GM21619 (cell line): ENCODE measurements at regions not wholly inside any gene's neighbourhood (a gene's known extent, or its start where the extent isn't known, plus 50 kb on each side); places are given as distances from the start of the nearest gene placed in this dataset.

ENCODE experiments used
- ATAC-seq: cut with Tn5 transposase; IDR thresholded peaks from one replicate; pipeline ENCODE4 v1.9.1; 2021; ENCODE audit not compliant: unreplicated experiment

DNA sequence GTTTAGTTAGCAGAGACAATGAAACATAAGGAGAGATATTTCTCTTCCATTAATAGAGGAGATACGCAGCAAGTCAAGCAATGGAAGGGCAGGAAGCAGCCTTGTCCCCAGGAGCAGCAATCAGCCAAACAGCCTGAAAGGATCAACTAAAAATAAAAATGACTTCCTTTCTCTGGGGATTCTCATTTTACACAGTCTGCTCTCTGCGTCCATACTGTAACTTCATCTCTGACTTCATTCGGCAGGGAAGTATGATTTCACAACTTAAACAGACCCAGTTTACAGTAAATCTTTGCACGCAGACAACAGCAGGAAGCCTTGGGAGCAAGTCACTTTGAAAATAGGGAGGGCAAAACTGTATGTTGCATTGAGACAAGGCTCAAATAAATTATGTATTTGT, 826.7 kb downstream of the DIAPH3 start:
- no peak for ATAC-seq

GRCh38 chr13:59340151-59340550, 823.6 kb downstream of the DIAPH3 start:
- no peak for ATAC-seq

GRCh38 chr13:59340581-59340980, 823.1 kb downstream of the DIAPH3 start:
- no peak for ATAC-seq

DNA sequence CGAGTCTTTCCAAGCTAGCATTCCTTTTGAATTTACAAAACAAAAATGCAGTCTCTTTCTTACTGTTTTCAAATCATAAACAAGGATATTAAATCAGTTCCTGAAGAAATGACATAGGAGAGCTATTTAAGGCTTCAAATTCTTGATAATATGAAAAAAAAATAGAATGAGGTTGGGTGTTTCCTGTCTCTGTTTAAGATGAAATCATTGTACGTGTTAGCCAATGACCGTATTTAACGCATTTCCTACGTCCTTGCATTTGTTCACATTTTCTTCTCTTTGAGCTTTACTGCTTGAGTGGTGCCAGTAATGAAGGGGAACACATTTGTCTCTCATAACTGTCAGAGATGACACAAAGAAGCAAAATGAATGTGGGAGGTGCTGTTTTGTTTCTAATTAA, 821.3 kb downstream of the DIAPH3 start:
- ATAC-seq, result no peak

- no peak for ATAC-seq
Measured at GRCh38 chr13:59343132-59343531, 820.6 kb downstream of the DIAPH3 start.

DNA sequence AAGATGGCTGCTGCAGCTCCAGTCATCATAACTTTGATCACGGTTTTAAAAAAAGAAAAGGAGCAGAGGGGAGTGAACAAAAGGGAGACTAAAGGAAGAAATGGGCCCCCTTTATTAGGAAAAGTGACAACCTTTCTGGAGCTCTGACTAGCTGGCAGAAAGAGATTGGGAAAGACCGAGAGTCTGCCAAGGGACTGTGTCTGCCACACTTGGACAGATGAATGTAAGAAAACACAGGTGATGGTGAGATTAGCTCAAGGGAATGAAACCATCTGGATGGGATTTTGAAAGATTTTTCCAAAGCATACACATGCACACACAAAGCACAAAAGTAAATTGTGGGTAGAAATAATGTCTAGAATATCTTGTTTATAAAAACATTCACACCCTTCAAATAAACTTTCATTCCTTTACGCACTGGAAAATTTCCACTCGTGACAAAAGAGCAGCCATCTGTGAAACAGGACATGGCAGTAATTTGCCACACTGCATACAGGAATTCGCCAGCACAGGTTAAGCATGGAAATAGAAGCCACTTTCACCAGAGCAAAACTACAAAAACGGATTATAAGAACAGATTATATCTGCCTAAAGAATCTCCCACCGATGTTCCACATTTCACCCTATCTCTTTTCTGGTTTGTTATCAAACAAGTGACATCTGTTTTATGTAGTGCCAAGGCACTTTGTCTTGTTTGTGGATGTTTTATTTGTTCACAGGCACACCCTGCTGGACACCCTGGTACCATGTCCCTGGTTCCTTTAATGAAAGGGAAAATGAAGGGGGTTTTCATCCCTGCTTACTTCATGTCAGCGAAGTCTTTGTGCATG, 819.5 kb downstream of the DIAPH3 start:
- no peak for ATAC-seq

DNA sequence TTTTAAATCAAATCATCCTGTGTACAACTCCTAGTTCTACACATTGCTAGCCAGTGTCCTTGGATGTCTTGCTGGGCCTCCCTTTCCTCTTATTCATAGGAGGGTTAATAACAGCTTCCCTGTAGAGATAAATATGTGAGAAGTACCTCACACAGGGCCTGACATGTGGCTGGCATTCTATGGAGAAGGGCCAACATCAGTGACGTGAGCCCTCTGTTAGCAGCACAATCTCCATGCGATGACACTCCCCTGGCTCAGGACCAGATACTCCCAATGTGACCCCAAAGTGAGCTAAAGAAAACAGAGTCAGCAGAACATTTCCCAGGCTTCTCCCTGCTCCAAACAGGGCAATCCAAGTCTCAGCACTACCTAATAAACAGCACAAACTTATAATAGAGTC, 818.4 kb downstream of the DIAPH3 start:
- no peak for ATAC-seq

GRCh38 chr13:59346999-59347723, 816.6 kb downstream of the DIAPH3 start:
- ATAC-seq, result no peak

- ATAC-seq, result no peak
Measured at GRCh38 chr13:59348617-59349016, 815.1 kb downstream of the DIAPH3 start.

DNA sequence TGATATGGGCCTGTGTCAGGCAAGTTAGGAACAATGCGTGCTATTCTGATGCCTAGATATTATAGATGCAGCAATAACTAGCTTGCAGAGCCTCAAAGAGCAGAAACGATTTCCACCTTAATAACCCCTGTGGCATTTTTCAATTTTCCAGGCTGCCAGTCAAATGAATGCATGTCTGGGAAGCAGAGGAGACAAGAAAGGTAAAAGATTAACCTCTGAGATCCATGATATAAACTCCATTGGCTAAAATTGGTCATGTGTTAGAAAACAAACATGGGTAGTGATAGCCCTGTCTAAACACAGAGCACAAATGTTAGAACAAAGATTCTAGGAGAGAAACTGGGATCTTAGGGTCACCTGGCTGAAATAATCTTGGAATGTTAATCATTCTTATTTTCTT, 811.1 kb downstream of the DIAPH3 start:
- no peak for ATAC-seq

DNA sequence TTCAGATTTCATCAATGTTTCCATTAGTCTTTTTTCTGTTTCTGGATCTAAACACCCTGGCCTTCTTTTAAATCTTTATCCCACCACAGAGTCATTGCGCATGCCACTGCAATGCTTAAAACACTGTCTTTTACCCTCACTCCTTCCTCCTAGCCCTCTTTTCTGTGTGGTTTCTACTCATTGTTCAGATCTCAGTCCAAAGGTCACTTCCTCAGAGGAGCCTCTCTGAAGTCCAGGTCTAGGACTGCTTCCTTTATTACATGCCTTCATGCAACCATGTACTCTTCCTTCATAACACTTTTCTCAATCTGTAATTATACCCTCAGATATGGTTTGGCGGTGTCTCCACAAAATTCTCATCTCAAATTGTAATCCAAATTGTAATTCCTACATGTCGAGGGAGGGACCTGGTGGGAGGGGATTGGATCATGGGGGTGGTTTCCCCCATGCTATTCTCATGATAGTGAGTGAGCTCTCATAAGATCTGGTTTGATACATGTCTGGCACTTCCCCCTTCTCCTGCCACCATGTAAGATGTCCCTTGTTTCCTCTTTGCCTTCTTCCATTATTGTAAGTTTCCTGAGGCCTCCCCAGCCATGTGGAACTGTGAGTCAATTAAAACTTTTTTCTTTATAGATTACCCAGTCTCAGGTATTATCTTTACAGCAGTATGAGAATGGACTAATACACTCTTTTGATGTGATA, 808.9 kb downstream of the DIAPH3 start:
- no peak for ATAC-seq

DNA sequence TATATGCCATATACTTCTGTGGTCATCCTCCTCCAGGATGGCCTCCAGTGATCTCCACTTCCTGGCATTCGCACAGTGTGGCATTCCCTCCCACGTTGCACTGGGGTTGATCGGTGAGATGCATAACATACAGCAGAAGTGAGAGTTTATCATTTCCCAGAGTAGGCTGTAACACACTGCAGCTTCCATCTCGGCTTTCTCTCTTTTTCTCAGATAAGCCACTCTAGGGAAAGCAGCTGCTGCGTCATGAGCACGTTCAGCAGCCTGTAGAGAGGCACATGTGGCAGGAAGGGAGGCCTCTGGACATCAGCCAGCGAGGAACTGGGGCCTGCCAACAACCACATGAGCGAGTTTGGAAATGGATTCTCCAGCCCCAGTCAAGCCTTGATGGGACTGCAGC, 807.1 kb downstream of the DIAPH3 start:
- ATAC-seq, result no peak

GRCh38 chr13:59358014-59358413, 805.7 kb downstream of the DIAPH3 start:
- ATAC-seq, result no peak

GRCh38 chr13:59360108-59360507, 803.6 kb downstream of the DIAPH3 start:
- no peak for ATAC-seq

GRCh38 chr13:59360916-59361315, 802.8 kb downstream of the DIAPH3 start:
- ATAC-seq, result no peak

DNA sequence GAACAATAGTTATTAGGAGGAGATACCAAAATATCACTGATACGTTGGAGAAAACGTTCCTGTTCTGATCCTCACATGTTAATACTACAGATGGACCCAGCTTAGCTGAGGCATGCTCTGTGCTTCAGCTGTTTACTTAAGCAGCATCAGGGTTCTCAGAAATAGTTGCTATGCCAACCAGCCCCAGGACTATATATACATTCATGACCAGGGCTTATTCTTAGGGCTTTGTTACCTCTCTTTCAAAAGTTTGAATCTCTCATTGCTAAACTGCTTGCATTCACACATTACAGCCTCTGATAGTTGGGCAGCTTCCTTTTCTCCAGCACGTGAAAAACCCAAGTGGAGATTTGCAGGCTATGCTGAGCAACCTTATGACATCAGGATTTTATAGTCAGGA, 800.4 kb downstream of the DIAPH3 start:
- no peak for ATAC-seq

DNA sequence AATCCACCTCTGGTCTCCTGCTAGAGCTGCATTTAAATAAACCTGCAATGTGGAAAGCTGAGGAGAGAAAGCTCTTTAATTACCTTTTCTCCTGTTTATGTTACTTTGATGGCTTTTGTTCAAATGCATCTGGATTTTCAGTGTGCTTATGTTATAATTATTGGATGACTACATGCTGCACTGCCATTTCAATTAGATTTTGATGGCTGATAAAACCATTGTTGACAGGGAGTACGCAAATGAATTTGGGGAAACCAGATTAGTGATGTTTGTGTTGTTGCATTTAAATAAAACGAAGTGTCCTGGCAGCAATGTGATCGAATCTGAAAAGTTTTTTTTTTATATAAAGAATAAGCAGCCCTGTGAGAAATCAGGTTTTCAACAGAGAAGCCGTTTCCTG, 799.8 kb downstream of the DIAPH3 start:
- no peak for ATAC-seq

GRCh38 chr13:59364641-59365085, 799.1 kb downstream of the DIAPH3 start:
- no peak for ATAC-seq

DNA sequence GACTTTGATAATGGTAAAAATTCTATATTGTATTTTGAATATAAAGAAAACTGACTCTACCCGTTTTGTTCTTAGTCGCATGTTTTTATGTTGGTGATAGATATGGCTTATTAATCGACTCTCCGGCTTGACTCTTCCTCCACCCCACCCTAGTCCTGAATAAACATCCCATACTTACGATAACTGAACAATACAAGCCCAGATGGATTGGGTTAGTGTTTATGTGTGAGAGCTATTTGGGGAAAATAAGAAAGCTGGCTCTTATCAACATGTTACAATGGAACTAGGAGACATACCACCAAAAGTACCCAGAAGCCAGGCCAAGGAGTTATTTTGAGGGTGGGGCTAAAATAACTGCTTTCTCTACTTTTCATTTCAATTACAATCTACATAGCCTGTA, 796.3 kb downstream of the DIAPH3 start:
- ATAC-seq, result no peak

DNA sequence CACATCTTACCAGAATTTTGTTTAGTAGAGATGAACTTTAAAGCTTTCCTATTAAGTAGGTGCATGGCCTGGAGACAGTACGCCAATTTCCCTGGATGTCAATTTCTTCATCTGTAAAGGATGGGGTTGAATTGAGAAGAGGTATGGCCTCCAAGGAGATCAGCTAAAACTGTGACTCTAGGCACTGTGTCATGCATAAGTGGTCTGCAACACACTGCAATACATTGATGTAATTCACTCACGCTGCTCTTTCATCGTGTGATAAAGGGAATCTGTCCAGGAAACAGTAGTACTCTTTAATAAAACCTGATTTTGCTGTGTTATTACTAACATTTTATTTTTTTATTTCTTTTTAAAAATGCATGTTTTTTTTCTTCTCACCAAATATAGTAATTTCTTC, 795.8 kb downstream of the DIAPH3 start:
- ATAC-seq, result no peak

- no peak for ATAC-seq
Measured at GRCh38 chr13:59368693-59369092, 795.0 kb downstream of the DIAPH3 start.

DNA sequence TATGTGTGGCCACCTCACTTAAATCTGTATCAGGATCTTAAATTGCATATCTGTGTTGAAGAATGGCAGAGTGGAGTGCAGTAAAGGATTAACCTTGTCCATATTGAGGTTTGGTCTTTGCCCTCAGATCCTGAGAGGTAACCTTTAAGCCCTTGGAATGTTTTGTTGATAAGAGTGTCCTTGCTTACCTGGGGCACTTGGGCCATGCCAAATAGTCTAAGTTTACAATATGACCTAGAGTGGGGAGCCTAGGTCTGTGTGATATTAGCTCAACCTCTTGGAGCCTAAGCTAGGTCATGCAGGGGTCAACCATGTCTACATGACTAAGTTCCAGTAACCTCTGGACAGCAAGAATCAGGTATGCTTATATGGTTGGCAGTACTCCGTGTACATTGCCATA, 792.5 kb downstream of the DIAPH3 start:
- ATAC-seq, result no peak
